ENCODE measurements at regions not wholly inside any gene's neighbourhood (a gene's known extent, or its start where the extent isn't known, plus 50 kb on each side); places are given as distances from the start of the nearest gene placed in this dataset.
A peak's percentile ranks its signal among the peaks of the same experiment; 100 is the strongest.

DNA sequence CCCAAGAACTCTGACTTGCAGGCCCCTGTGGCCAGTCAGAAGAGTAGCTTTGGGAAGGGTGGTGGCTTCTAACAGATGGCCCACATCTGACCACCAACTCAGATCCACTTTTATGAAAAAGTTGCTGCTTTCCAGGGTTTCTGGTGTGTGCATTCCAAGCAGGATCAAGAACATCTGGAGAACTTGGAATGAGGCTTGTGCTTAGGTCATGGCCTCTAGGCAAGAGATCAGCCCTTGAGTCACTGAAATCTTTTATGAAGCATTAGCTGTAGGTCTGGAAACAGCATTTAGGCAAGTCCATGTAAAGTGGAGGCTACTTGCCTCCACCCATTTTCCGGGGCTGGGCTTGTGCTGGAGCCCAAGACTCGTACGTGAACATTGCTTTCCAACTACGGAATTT, 433.3 kb downstream of the SH3GL2 start:
- Histone ChIP-seq H3K27me3 (replicated peaks) (no peaks in the 10 kb centered on the region), H3K36me3 (replicated peaks) (no peaks in the 10 kb centered on the region), H3K4me3 (ENCODE audit: low read depth, low read length) (no peak overlapping the region), H3K27ac (no peak overlapping the region)
- TF ChIP-seq, protein P1, sequence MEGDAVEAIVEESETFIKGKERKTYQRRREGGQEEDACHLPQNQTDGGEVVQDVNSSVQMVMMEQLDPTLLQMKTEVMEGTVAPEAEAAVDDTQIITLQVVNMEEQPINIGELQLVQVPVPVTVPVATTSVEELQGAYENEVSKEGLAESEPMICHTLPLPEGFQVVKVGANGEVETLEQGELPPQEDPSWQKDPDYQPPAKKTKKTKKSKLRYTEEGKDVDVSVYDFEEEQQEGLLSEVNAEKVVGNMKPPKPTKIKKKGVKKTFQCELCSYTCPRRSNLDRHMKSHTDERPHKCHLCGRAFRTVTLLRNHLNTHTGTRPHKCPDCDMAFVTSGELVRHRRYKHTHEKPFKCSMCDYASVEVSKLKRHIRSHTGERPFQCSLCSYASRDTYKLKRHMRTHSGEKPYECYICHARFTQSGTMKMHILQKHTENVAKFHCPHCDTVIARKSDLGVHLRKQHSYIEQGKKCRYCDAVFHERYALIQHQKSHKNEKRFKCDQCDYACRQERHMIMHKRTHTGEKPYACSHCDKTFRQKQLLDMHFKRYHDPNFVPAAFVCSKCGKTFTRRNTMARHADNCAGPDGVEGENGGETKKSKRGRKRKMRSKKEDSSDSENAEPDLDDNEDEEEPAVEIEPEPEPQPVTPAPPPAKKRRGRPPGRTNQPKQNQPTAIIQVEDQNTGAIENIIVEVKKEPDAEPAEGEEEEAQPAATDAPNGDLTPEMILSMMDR (IDR thresholded peaks at IDR 0.05; ENCODE audit: low read depth, low read length, missing control alignments), result no peak
- in situ Hi-C loops (cut with HindIII; ENCODE audit: low pct_ligation_motif_present, low sequenced_read_pairs), result no loop called here
- no peak for DNase-seq

GRCh38 chr9:18014556-18014955, 435.7 kb downstream of the SH3GL2 start:
- no peak for DNase-seq
- in situ Hi-C loops (cut with HindIII; ENCODE audit: low pct_ligation_motif_present, low sequenced_read_pairs), result no loop called here
- TF ChIP-seq, protein P1 (IDR thresholded peaks at IDR 0.05; ENCODE audit: low read depth, low read length, missing control alignments), result no peak
- Histone ChIP-seq H3K27ac (no peak overlapping the region), H3K27me3 (replicated peaks) (no peaks in the 10 kb centered on the region), H3K4me3 (ENCODE audit: low read depth, low read length) (no peak overlapping the region), H3K36me3 (replicated peaks) (no peaks in the 10 kb centered on the region)

DNA sequence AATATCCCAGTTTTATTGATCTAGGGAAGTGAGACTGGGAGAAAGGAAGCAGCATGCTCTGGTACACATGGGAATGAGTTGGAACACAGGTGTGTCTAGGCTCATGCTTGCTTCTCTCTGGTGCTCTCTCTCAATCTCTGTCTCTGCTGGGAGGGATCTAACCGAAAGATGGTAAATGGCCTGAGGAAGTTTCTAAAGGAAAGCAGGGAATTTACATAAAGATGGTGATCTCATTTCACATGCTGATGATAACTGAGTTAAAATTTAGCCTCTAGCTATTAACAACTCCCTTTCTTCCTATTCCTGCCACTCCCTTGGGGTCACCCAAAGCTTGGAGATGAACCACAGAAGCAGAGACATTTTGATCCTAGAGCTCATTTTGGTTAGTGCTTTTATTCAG, 436.2 kb downstream of the SH3GL2 start:
- Histone ChIP-seq H3K27me3 (replicated peaks) (no peaks in the 10 kb centered on the region), H3K36me3 (replicated peaks) (no peaks in the 10 kb centered on the region), H3K4me3 (ENCODE audit: low read depth, low read length) (no peak overlapping the region), H3K27ac (no peak overlapping the region)
- DNase-seq, result no peak
- in situ Hi-C loops (cut with HindIII; ENCODE audit: low pct_ligation_motif_present, low sequenced_read_pairs), result no loop called here
- TF ChIP-seq, protein P1 (IDR thresholded peaks at IDR 0.05; ENCODE audit: low read depth, low read length, missing control alignments), result no peak

DNA sequence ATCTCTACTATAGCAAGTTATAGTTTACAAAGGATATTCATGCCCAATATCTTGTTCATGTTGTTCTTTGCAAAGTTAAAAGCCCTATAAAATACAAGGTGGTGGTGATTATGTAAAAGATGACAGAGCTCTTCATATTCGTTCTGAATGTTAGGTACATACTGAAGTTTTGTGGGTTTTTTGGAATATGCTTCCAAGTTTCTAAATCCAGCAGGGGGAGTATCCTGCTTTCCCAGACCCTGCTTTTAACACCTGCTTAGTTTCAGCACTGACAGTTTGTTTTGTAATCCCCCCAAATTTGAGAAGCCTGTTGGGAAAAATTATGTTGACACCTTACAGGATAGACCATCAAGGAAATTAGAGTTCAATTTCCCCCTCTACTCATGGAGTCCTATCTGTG, 438.3 kb downstream of the SH3GL2 start:
- in situ Hi-C loops (cut with HindIII; ENCODE audit: low pct_ligation_motif_present, low sequenced_read_pairs), result no loop called here
- Histone ChIP-seq H3K4me3 (ENCODE audit: low read depth, low read length) (no peak overlapping the region), H3K36me3 (replicated peaks) (no peaks in the 10 kb centered on the region), H3K27me3 (replicated peaks) (no peaks in the 10 kb centered on the region), H3K27ac (no peak overlapping the region)
- TF ChIP-seq, protein P1 (IDR thresholded peaks at IDR 0.05; ENCODE audit: low read depth, low read length, missing control alignments), result peak; percentile 22
- no peak for DNase-seq

DNA sequence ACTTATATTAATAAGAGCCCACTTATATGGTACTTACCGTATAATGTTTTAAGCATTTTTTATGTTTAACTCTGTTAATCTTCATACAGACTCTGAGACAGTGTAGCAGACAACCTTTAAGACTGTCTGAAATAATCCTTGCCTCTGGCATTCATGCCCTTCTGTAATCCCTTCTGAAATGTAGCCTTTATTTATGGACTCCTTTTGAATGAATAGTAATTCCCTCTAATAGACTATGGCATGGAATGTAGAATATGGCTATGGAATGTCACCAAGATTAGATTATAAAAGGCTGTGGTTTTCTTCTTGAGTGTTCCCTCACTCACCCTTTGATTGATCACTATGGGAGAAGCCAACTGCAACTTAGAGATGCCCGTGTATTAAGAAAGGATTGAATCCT, 439.4 kb downstream of the SH3GL2 start:
- Histone ChIP-seq H3K36me3 (replicated peaks) (no peaks in the 10 kb centered on the region), H3K27ac (no peak overlapping the region), H3K4me3 (ENCODE audit: low read depth, low read length) (no peak overlapping the region), H3K27me3 (replicated peaks) (no peaks in the 10 kb centered on the region)
- in situ Hi-C loops (cut with HindIII; ENCODE audit: low pct_ligation_motif_present, low sequenced_read_pairs), result no loop called here
- TF ChIP-seq, protein P1 (IDR thresholded peaks at IDR 0.05; ENCODE audit: low read depth, low read length, missing control alignments), result no peak
- DNase-seq, result no peak

DNA sequence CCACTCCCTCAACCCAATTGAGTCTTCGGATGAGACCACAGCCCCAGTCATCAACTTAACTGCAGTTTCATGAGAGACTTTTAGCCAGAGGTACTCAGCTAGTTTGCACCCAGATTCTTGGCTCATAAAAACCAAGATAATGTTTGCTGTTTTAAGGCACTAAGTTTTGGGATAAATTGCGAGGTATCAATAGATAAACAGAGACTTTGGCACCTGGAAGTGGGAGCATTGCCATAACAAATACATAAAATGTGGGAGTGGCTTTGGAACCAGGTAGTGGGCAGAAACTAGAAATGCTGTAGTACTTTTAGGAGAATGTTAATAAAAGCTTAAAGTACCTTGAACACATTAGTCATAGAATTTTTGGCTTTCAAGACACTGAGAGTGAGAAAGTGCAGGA, 439.8 kb downstream of the SH3GL2 start:
- Histone ChIP-seq H3K36me3 (replicated peaks) (no peaks in the 10 kb centered on the region), H3K27me3 (replicated peaks) (no peaks in the 10 kb centered on the region), H3K27ac (no peak overlapping the region), H3K4me3 (ENCODE audit: low read depth, low read length) (no peak overlapping the region)
- TF ChIP-seq, protein P1 (IDR thresholded peaks at IDR 0.05; ENCODE audit: low read depth, low read length, missing control alignments), result no peak
- in situ Hi-C loops (cut with HindIII; ENCODE audit: low pct_ligation_motif_present, low sequenced_read_pairs), result no loop called here
- DNase-seq, result no peak
